Colonic mucosa (tissue), 4 donors: ENCODE measurements at regions not wholly inside any gene's neighbourhood (a gene's known extent, or its start where the extent isn't known, plus 50 kb on each side); places are given as distances from the start of the nearest gene placed in this dataset.

Source experiments
- DNase-seq: peaks from one replicate; pipeline ENCODE4 v3.0.0-alpha.2; 2020
- H3K27ac ChIP-seq: fragments of 200-600 bp; one replicate; pipeline ENCODE4 v1.8.0; 2021
- H3K27me3 ChIP-seq: fragments of 200-600 bp; one replicate; pipeline ENCODE4 v1.8.0; 2021
- H3K36me3 ChIP-seq: fragments of 200-600 bp; one replicate; pipeline ENCODE4 v1.8.0; 2021
- H3K4me1 ChIP-seq: fragments of 200-600 bp; one replicate; pipeline ENCODE4 v1.8.0; 2021; ENCODE audit warnings: mild to moderate bottlenecking
- H3K4me3 ChIP-seq: fragments of 200-600 bp; one replicate; pipeline ENCODE4 v1.8.0; 2021
- H3K9ac ChIP-seq, 2 donors: one replicate each; pipeline ENCODE4 v1.7.0; 2013; ENCODE audit warnings: control low read depth in 2 of 2, low read depth in 2 of 2, low read length in 2 of 2
- H3K9me3 ChIP-seq: fragments of 200-600 bp; one replicate; pipeline ENCODE4 v1.8.0; 2021
- intact Hi-C: fragments of 100-400 bp; cut with DNase I; formaldehyde crosslinking; loops from one replicate; pipeline ENCODE4 v1.14.1; 2022
- TF ChIP-seq, protein P1 (sequence below): fragments of 200-600 bp; IDR thresholded peaks from one replicate; pipeline ENCODE4 v1.8.0; 2022; ENCODE audit warnings: antibody characterized with exemption, mild to moderate bottlenecking
- donor health status: healthy.
- donor health status: DM: no; HTN: no; CAD: no.
- donor health status: DM: no; HTN: no; CAD: no.

GRCh38 chr5:125036494-125036893, 290.1 kb upstream of the ZNF608 start:
- Histone ChIP-seq H3K9ac (no peak overlapping the region), H3K4me3 (no peak overlapping the region), H3K27ac (no peak overlapping the region), H3K4me1 (no peaks in the 10 kb centered on the region), H3K36me3 (no peaks in the 10 kb centered on the region), H3K9me3 (no peaks in the 10 kb centered on the region), H3K27me3 (no peaks in the 10 kb centered on the region)
- intact Hi-C loops, result no loop called here
- TF ChIP-seq, protein P1, sequence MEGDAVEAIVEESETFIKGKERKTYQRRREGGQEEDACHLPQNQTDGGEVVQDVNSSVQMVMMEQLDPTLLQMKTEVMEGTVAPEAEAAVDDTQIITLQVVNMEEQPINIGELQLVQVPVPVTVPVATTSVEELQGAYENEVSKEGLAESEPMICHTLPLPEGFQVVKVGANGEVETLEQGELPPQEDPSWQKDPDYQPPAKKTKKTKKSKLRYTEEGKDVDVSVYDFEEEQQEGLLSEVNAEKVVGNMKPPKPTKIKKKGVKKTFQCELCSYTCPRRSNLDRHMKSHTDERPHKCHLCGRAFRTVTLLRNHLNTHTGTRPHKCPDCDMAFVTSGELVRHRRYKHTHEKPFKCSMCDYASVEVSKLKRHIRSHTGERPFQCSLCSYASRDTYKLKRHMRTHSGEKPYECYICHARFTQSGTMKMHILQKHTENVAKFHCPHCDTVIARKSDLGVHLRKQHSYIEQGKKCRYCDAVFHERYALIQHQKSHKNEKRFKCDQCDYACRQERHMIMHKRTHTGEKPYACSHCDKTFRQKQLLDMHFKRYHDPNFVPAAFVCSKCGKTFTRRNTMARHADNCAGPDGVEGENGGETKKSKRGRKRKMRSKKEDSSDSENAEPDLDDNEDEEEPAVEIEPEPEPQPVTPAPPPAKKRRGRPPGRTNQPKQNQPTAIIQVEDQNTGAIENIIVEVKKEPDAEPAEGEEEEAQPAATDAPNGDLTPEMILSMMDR, result no peak
- DNase-seq, result no peak

- H3K36me3 ChIP-seq, result no peaks in the 10 kb centered on the region
- no peak for DNase-seq
- intact Hi-C loops, result no loop called here
- H3K9ac ChIP-seq, result no peak overlapping the region
- no peak overlapping the region for H3K4me3 ChIP-seq
- H3K27me3 ChIP-seq, result no peaks in the 10 kb centered on the region
- no peaks in the 10 kb centered on the region for H3K4me1 ChIP-seq
- H3K27ac ChIP-seq, result no peak overlapping the region
- TF ChIP-seq, protein P1, result no peak
- H3K9me3 ChIP-seq, result no peaks in the 10 kb centered on the region
Observed at GRCh38 chr5:125037020-125037419, 290.6 kb upstream of the ZNF608 start.

GRCh38 chr5:125037530-125037929, 291.1 kb upstream of the ZNF608 start:
- Histone ChIP-seq H3K9ac (no peak overlapping the region), H3K36me3 (no peaks in the 10 kb centered on the region), H3K9me3 (no peaks in the 10 kb centered on the region), H3K27ac (no peak overlapping the region), H3K4me1 (no peaks in the 10 kb centered on the region), H3K27me3 (no peaks in the 10 kb centered on the region), H3K4me3 (no peak overlapping the region)
- DNase-seq, result no peak
- intact Hi-C loops, result no loop called here
- TF ChIP-seq, protein P1, result no peak

DNA sequence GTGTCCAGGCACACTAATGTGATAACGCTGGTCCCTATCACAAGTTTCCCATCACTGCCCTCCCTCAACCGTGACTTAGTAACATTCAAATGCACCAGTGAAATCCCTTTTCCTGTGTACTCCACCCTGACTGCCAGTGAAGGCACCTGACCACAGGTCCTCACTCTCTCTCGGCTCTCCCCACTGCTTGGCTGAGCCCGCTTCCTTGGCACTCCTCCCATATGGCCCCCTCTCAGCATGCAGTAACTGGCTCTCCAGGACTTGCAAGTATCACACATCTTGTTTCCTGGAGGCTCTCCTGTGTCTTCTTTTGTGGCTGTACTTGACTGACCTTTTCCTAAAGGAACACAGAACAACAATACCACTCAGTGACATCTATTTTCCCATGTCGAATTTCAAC, 292.0 kb upstream of the ZNF608 start:
- DNase-seq, result no peak
- Histone ChIP-seq H3K4me3 (no peak overlapping the region), H3K9me3 (no peaks in the 10 kb centered on the region), H3K9ac (no peak overlapping the region), H3K4me1 (no peaks in the 10 kb centered on the region), H3K36me3 (no peaks in the 10 kb centered on the region), H3K27ac (no peak overlapping the region), H3K27me3 (no peaks in the 10 kb centered on the region)
- TF ChIP-seq, protein P1, result no peak
- intact Hi-C loops, result no loop called here

GRCh38 chr5:125041798-125042197, 295.4 kb upstream of the ZNF608 start:
- Histone ChIP-seq H3K27ac (no peak overlapping the region), H3K4me1 (no peaks in the 10 kb centered on the region), H3K27me3 (no peaks in the 10 kb centered on the region), H3K4me3 (no peak overlapping the region), H3K9me3 (no peaks in the 10 kb centered on the region), H3K9ac (no peak overlapping the region), H3K36me3 (no peaks in the 10 kb centered on the region)
- intact Hi-C loops, result no loop called here
- no peak for DNase-seq
- TF ChIP-seq, protein P1, result no peak
